ENCODE measurements at regions not wholly inside any gene's neighbourhood (a gene's known extent, or its start where the extent isn't known, plus 50 kb on each side); places are given as distances from the start of the nearest gene placed in this dataset.

- H3K4me2 ChIP-seq (ENCODE audit: low read length): no peak overlapping the region
- H3K4me3 ChIP-seq (ENCODE audit: low read depth, low read length): no peak overlapping the region
- TF ChIP-seq CTCF (IDR thresholded peaks at IDR 0.05): no peak
- no peaks in the 10 kb centered on the region for H3K79me2 ChIP-seq
- H3K9ac ChIP-seq: no peak overlapping the region
- H2AFZ ChIP-seq: no peak overlapping the region
- no peaks in the 10 kb centered on the region for H3K36me3 ChIP-seq (ENCODE audit: control insufficient read depth, insufficient read depth, low read length)
- no peaks in the 10 kb centered on the region for H3K27me3 ChIP-seq (ENCODE audit: control insufficient read depth, insufficient read depth, low read length)
- peaks cover 6% of the 10 kb centered on the region for H3K4me1 ChIP-seq
- H3K9me3 ChIP-seq (ENCODE audit: control insufficient read depth, low read length): no peaks in the 10 kb centered on the region
- no peak overlapping the region for H3K27ac ChIP-seq
Observed at GRCh38 chr1:228994676-228995594, 259.7 kb downstream of the RHOU start.

GRCh38 chr1:228996281-228996680, 261.0 kb downstream of the RHOU start:
- Histone ChIP-seq H3K4me1 (no peaks in the 10 kb centered on the region), H3K27me3 (ENCODE audit: control insufficient read depth, insufficient read depth, low read length) (no peaks in the 10 kb centered on the region), H3K79me2 (no peaks in the 10 kb centered on the region), H3K36me3 (ENCODE audit: control insufficient read depth, insufficient read depth, low read length) (no peaks in the 10 kb centered on the region), H3K27ac (no peak overlapping the region), H3K9ac (no peak overlapping the region), H3K9me3 (ENCODE audit: control insufficient read depth, low read length) (no peaks in the 10 kb centered on the region), H3K4me2 (ENCODE audit: low read length) (no peak overlapping the region), H3K4me3 (ENCODE audit: low read depth, low read length) (no peak overlapping the region), H2AFZ (no peak overlapping the region)
- TF ChIP-seq CTCF (IDR thresholded peaks at IDR 0.05): no peak

GRCh38 chr1:228997721-228998144, 262.5 kb downstream of the RHOU start:
- Histone ChIP-seq H3K9ac (no peak overlapping the region), H3K4me1 (no peaks in the 10 kb centered on the region), H3K79me2 (no peaks in the 10 kb centered on the region), H3K4me3 (ENCODE audit: low read depth, low read length) (no peak overlapping the region), H3K27ac (no peak overlapping the region), H2AFZ (no peak overlapping the region), H3K36me3 (ENCODE audit: control insufficient read depth, insufficient read depth, low read length) (no peaks in the 10 kb centered on the region), H3K27me3 (ENCODE audit: control insufficient read depth, insufficient read depth, low read length) (no peaks in the 10 kb centered on the region), H3K4me2 (ENCODE audit: low read length) (no peak overlapping the region), H3K9me3 (ENCODE audit: control insufficient read depth, low read length) (no peaks in the 10 kb centered on the region)
- TF ChIP-seq CTCF (IDR thresholded peaks at IDR 0.05): no peak

GRCh38 chr1:228998179-228998578, 262.9 kb downstream of the RHOU start:
- H3K9ac ChIP-seq: no peak overlapping the region
- H3K4me3 ChIP-seq (ENCODE audit: low read depth, low read length): no peak overlapping the region
- H3K4me1 ChIP-seq: no peaks in the 10 kb centered on the region
- H3K4me2 ChIP-seq (ENCODE audit: low read length): no peak overlapping the region
- TF ChIP-seq CTCF (IDR thresholded peaks at IDR 0.05): no peak
- H3K9me3 ChIP-seq (ENCODE audit: control insufficient read depth, low read length): no peaks in the 10 kb centered on the region
- no peak overlapping the region for H3K27ac ChIP-seq
- H3K36me3 ChIP-seq (ENCODE audit: control insufficient read depth, insufficient read depth, low read length): no peaks in the 10 kb centered on the region
- no peaks in the 10 kb centered on the region for H3K27me3 ChIP-seq (ENCODE audit: control insufficient read depth, insufficient read depth, low read length)
- H2AFZ ChIP-seq: no peak overlapping the region
- no peaks in the 10 kb centered on the region for H3K79me2 ChIP-seq

All from parathyroid adenoma (tissue), 2 donors.